ENCODE measurements at regions not wholly inside any gene's neighbourhood (a gene's known extent, or its start where the extent isn't known, plus 50 kb on each side); places are given as distances from the start of the nearest gene placed in this dataset.

DNA sequence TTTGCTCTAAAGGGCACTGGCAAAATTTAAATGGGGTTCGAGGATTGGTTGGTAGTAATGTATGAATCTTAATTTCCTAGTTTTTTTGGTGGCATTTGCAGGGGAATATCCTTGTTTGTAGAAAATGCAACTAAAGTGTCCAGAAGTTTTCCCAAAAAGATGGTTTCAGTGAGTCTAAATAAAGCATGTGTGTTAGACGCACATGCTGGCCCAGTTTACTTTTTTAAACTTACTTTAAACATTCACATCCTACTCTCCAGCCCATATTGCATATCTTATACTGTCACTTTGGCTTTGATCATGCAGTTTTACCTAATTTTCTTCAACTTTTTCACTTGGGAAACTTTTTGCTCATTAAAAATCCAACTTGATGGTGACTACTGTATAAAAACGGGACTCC, 744.0 kb upstream of the CELF2 start:
- peaks cover 4% of the 10 kb centered on the region for H3K27me3 Mint-ChIP-seq
- DNase-seq (ENCODE audit: low spot score, unreplicated experiment): no peak
- H3K4me3 Mint-ChIP-seq (ENCODE audit: low read depth): no peak overlapping the region
- H3K36me3 Mint-ChIP-seq (ENCODE audit: insufficient read depth): no peaks in the 10 kb centered on the region
- TF ChIP-seq, protein P1, sequence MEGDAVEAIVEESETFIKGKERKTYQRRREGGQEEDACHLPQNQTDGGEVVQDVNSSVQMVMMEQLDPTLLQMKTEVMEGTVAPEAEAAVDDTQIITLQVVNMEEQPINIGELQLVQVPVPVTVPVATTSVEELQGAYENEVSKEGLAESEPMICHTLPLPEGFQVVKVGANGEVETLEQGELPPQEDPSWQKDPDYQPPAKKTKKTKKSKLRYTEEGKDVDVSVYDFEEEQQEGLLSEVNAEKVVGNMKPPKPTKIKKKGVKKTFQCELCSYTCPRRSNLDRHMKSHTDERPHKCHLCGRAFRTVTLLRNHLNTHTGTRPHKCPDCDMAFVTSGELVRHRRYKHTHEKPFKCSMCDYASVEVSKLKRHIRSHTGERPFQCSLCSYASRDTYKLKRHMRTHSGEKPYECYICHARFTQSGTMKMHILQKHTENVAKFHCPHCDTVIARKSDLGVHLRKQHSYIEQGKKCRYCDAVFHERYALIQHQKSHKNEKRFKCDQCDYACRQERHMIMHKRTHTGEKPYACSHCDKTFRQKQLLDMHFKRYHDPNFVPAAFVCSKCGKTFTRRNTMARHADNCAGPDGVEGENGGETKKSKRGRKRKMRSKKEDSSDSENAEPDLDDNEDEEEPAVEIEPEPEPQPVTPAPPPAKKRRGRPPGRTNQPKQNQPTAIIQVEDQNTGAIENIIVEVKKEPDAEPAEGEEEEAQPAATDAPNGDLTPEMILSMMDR (IDR thresholded peaks at IDR 0.05; ENCODE audit: unreplicated experiment): no peak
- no peaks in the 10 kb centered on the region for H3K9me3 Mint-ChIP-seq (ENCODE audit: low read depth)
- H3K4me1 Mint-ChIP-seq (ENCODE audit: low read depth): no peaks in the 10 kb centered on the region
- H3K27ac Mint-ChIP-seq: no peak overlapping the region

GRCh38 chr10:10279906-10280305, 737.8 kb upstream of the CELF2 start:
- peaks cover 4% of the 10 kb centered on the region for H3K27me3 Mint-ChIP-seq
- no peaks in the 10 kb centered on the region for H3K4me1 Mint-ChIP-seq (ENCODE audit: low read depth)
- TF ChIP-seq, protein P1 (IDR thresholded peaks at IDR 0.05; ENCODE audit: unreplicated experiment): no peak
- H3K4me3 Mint-ChIP-seq (ENCODE audit: low read depth): no peak overlapping the region
- peaks cover 4% of the 10 kb centered on the region for H3K9me3 Mint-ChIP-seq (ENCODE audit: low read depth)
- no peak for DNase-seq (ENCODE audit: low spot score, unreplicated experiment)
- H3K27ac Mint-ChIP-seq: no peak overlapping the region
- no peaks in the 10 kb centered on the region for H3K36me3 Mint-ChIP-seq (ENCODE audit: insufficient read depth)

GRCh38 chr10:10292501-10292900, 725.2 kb upstream of the CELF2 start:
- Mint-ChIP-seq H3K4me3 (ENCODE audit: low read depth) (no peak overlapping the region), H3K27ac (no peak overlapping the region)
- no peak for DNase-seq (ENCODE audit: low spot score, unreplicated experiment)

DNA sequence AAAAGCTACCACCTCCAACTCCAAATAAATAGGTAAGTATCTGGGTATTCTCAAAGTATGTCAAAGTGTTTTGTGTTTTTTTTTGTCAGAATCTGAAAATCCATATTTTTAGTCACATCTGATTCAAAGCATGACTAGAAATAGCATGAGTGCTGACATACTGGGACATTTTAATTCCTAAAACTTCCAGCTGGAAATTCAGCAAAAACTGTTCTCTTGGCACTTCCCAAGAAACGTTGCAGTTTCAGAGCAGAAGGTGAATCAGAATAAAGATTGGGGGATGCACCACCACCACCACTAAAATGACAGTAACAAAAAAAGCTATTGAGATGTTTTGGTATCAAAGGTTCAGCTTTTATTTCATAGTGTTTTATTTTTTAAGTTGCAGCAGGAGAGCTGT, 724.6 kb upstream of the CELF2 start:
- H3K4me1 Mint-ChIP-seq (ENCODE audit: low read depth): no peaks in the 10 kb centered on the region
- TF ChIP-seq, protein P1 (IDR thresholded peaks at IDR 0.05; ENCODE audit: unreplicated experiment): no peak
- peaks cover 6% of the 10 kb centered on the region for H3K9me3 Mint-ChIP-seq (ENCODE audit: low read depth)
- DNase-seq (ENCODE audit: low spot score, unreplicated experiment): no peak
- H3K27ac Mint-ChIP-seq: no peak overlapping the region
- H3K27me3 Mint-ChIP-seq: peaks cover 6% of the 10 kb centered on the region
- peaks cover 1% of the 10 kb centered on the region for H3K36me3 Mint-ChIP-seq (ENCODE audit: insufficient read depth)
- no peak overlapping the region for H3K4me3 Mint-ChIP-seq (ENCODE audit: low read depth)

More at GRCh38 chr10:10292501-10292900, 725.2 kb upstream of the CELF2 start:
- TF ChIP-seq, protein P1 (IDR thresholded peaks at IDR 0.05; ENCODE audit: unreplicated experiment): no peak
- peaks cover 6% of the 10 kb centered on the region for H3K9me3 Mint-ChIP-seq (ENCODE audit: low read depth)
- no peaks in the 10 kb centered on the region for H3K4me1 Mint-ChIP-seq (ENCODE audit: low read depth)
- peaks cover 1% of the 10 kb centered on the region for H3K36me3 Mint-ChIP-seq (ENCODE audit: insufficient read depth)
- peaks cover 6% of the 10 kb centered on the region for H3K27me3 Mint-ChIP-seq

- TF ChIP-seq, protein P1 (IDR thresholded peaks at IDR 0.05; ENCODE audit: unreplicated experiment): no peak
- Mint-ChIP-seq H3K4me3 (ENCODE audit: low read depth) (no peak overlapping the region), H3K4me1 (ENCODE audit: low read depth) (no peaks in the 10 kb centered on the region), H3K27me3 (peaks cover 6% of the 10 kb centered on the region), H3K36me3 (ENCODE audit: insufficient read depth) (peaks cover 1% of the 10 kb centered on the region), H3K9me3 (ENCODE audit: low read depth) (peaks cover 6% of the 10 kb centered on the region), H3K27ac (no peak overlapping the region)
- DNase-seq (ENCODE audit: low spot score, unreplicated experiment): no peak
These were observed 724.2 kb upstream of the CELF2 start for GRCh38 chr10:10293481-10293951.

Data from progenitor cell of endocrine pancreas (in vitro differentiated cells).